Panc1 (cell line): ENCODE measurements at regions not wholly inside any gene's neighbourhood (a gene's known extent, or its start where the extent isn't known, plus 50 kb on each side); places are given as distances from the start of the nearest gene placed in this dataset.

ENCODE experiments used
- POLR2AphosphoS5 ChIP-seq: IDR thresholded peaks from 2 replicates; pipeline ENCODE4 v1.6.1; 2012; ENCODE audit warnings: mild to moderate bottlenecking, low read depth, low read length, moderate library complexity
- SIN3A ChIP-seq: IDR thresholded peaks from 2 replicates; pipeline ENCODE4 v1.6.1; 2012; ENCODE audit warnings: low read depth, mild to moderate bottlenecking, low read length, moderate library complexity, borderline replicate concordance; ENCODE audit not compliant: insufficient read depth
- TF ChIP-seq, protein P1 (sequence below): fragments of 450-650 bp; IDR thresholded peaks from 2 replicates; pipeline ENCODE4 v1.5.1; 2017; ENCODE audit warnings: mild to moderate bottlenecking

DNA sequence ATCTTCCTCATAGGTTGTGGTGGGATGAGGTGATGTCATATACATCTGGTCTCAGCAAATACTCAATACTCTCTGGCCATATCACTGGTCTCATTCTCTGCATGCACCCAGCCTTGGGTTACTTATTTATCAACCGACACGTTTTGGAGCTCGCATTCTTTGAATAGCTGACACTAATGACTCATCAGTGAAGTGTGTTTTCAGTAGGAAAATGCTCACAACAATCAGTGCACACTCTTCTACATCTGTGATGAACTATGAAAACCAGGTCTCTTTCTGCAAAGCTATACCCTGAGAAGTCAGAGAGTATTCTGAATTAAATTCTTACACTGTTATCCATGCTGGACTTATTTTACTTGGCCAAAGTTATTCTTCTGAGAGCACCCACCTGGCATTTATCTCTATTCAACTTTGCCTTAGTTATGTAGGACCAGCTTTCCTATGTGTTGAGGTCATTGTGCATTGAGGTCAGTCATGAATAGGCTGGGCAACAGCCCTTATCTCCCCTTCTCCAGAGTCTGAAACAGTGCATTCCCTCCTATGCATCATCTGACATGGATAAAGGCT is 58.7 kb upstream of the DHX15 start:
- TF ChIP-seq, protein P1, sequence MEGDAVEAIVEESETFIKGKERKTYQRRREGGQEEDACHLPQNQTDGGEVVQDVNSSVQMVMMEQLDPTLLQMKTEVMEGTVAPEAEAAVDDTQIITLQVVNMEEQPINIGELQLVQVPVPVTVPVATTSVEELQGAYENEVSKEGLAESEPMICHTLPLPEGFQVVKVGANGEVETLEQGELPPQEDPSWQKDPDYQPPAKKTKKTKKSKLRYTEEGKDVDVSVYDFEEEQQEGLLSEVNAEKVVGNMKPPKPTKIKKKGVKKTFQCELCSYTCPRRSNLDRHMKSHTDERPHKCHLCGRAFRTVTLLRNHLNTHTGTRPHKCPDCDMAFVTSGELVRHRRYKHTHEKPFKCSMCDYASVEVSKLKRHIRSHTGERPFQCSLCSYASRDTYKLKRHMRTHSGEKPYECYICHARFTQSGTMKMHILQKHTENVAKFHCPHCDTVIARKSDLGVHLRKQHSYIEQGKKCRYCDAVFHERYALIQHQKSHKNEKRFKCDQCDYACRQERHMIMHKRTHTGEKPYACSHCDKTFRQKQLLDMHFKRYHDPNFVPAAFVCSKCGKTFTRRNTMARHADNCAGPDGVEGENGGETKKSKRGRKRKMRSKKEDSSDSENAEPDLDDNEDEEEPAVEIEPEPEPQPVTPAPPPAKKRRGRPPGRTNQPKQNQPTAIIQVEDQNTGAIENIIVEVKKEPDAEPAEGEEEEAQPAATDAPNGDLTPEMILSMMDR: no peak
- TF ChIP-seq SIN3A: no peak
- TF ChIP-seq POLR2AphosphoS5: no peak
